GM12892 (cell line): ENCODE measurements at regions not wholly inside any gene's neighbourhood (a gene's known extent, or its start where the extent isn't known, plus 50 kb on each side); places are given as distances from the start of the nearest gene placed in this dataset.

Source experiments
- DNase-seq: peaks from one replicate; pipeline ENCODE4 v3.0.0; 2011; ENCODE audit not compliant: insufficient read length
- FAIRE-seq: peaks from 2 replicates; lab custom pipeline; 2011; peaks lifted over from hg19 to GRCh38; lab: Jason Lieb, UNC
- POLR2A ChIP-seq: IDR thresholded peaks from 2 replicates; pipeline ENCODE4 v1.6.1; 2011; ENCODE audit warnings: low read depth, low read length, control low read depth
- POLR2AphosphoS5 ChIP-seq: IDR thresholded peaks from 2 replicates; pipeline ENCODE4 v1.6.1; 2011; ENCODE audit warnings: low read depth, low read length, control low read depth
- TAF1 ChIP-seq: IDR thresholded peaks from 2 replicates; pipeline ENCODE4 v1.6.1; 2011; ENCODE audit warnings: low read depth, mild to moderate bottlenecking, control low read depth, low read length, borderline replicate concordance

- FAIRE-seq (no peak), DNase-seq (no peak)
- TF ChIP-seq TAF1 (no peak), POLR2AphosphoS5 (no peak), POLR2A (no peak)
Observed at GRCh38 chr3:78050276-78051065, 1010.6 kb downstream of the ROBO2 start.

- DNase-seq (no peak), FAIRE-seq (no peak)
- TF ChIP-seq POLR2A (no peak), POLR2AphosphoS5 (no peak), TAF1 (no peak)
Observed at GRCh38 chr3:78052746-78053145, 1012.8 kb downstream of the ROBO2 start.

- FAIRE-seq (no peak), DNase-seq (no peak)
- no peak for TF ChIP-seq POLR2AphosphoS5
- no peak for TF ChIP-seq POLR2A
- no peak for TF ChIP-seq TAF1
Observed at GRCh38 chr3:78066287-78066686, 1026.4 kb downstream of the ROBO2 start.

GRCh38 chr3:78070188-78070587 lies 1030.3 kb downstream of the ROBO2 start:
- no peak for TF ChIP-seq POLR2AphosphoS5
- TF ChIP-seq TAF1: no peak
- no peak for TF ChIP-seq POLR2A
- FAIRE-seq: no peak
- DNase-seq: no peak

GRCh38 chr3:78076379-78076778 lies 1036.5 kb downstream of the ROBO2 start:
- DNase-seq (no peak), FAIRE-seq (no peak)
- TF ChIP-seq POLR2A: no peak
- no peak for TF ChIP-seq POLR2AphosphoS5
- TF ChIP-seq TAF1: no peak

- no peak for TF ChIP-seq POLR2A
- TF ChIP-seq TAF1: no peak
- TF ChIP-seq POLR2AphosphoS5: no peak
- DNase-seq (no peak), FAIRE-seq (no peak)
Observed at GRCh38 chr3:78077178-78077577, 1037.3 kb downstream of the ROBO2 start.

GRCh38 chr3:78077842-78078241 lies 1037.9 kb downstream of the ROBO2 start:
- no peak for DNase-seq
- TF ChIP-seq POLR2AphosphoS5 (no peak), TAF1 (no peak), POLR2A (no peak)
- FAIRE-seq: no peak

- TF ChIP-seq POLR2A (no peak), POLR2AphosphoS5 (no peak), TAF1 (no peak)
- FAIRE-seq: no peak
- no peak for DNase-seq
Observed at GRCh38 chr3:78079514-78079913, 1039.6 kb downstream of the ROBO2 start.

GRCh38 chr3:78086150-78086549 lies 1046.3 kb downstream of the ROBO2 start:
- no peak for FAIRE-seq
- no peak for TF ChIP-seq POLR2A
- no peak for TF ChIP-seq TAF1
- TF ChIP-seq POLR2AphosphoS5: no peak

GRCh38 chr3:78087134-78087533 lies 1047.2 kb downstream of the ROBO2 start:
- no peak for FAIRE-seq
- DNase-seq: no peak
- TF ChIP-seq POLR2A (no peak), POLR2AphosphoS5 (no peak), TAF1 (no peak)

More at GRCh38 chr3:78086150-78086549, 1046.3 kb downstream of the ROBO2 start:
- no peak for DNase-seq

- DNase-seq: no peak
- no peak for FAIRE-seq
- no peak for TF ChIP-seq POLR2AphosphoS5
- TF ChIP-seq TAF1: no peak
- no peak for TF ChIP-seq POLR2A
Observed at GRCh38 chr3:78088006-78088405, 1048.1 kb downstream of the ROBO2 start.

- FAIRE-seq (no peak), DNase-seq (no peak)
- no peak for TF ChIP-seq TAF1
- TF ChIP-seq POLR2AphosphoS5: no peak
- no peak for TF ChIP-seq POLR2A
Observed at GRCh38 chr3:78090382-78090781, 1050.5 kb downstream of the ROBO2 start.
